Suprapubic skin (tissue), 4 donors: ENCODE measurements at regions not wholly inside any gene's neighbourhood (a gene's known extent, or its start where the extent isn't known, plus 50 kb on each side); places are given as distances from the start of the nearest gene placed in this dataset.

Experiments used
- DNase-seq, 2 donors: peaks; one replicate each; pipeline ENCODE4 v3.0.0-alpha.2; 2019; ENCODE audit warnings: low spot score in 2 of 2
- H3K27ac ChIP-seq: fragments of 200-600 bp; sonication (generic); one replicate; pipeline ENCODE4 v1.5.1; 2019
- H3K27me3 ChIP-seq: fragments of 200-600 bp; sonication (generic); one replicate; pipeline ENCODE4 v1.5.1; 2019
- H3K36me3 ChIP-seq: fragments of 200-600 bp; sonication (generic); one replicate; pipeline ENCODE4 v1.5.1; 2019
- H3K4me1 ChIP-seq: fragments of 200-600 bp; sonication (generic); one replicate; pipeline ENCODE4 v1.5.1; 2019
- H3K4me3 ChIP-seq: fragments of 200-600 bp; sonication (generic); one replicate; pipeline ENCODE4 v1.5.1; 2019; ENCODE audit warnings: mild to moderate bottlenecking
- H3K9me3 ChIP-seq: fragments of 200-600 bp; sonication (generic); one replicate; pipeline ENCODE4 v1.5.1; 2019
- CTCF ChIP-seq, 2 donors: fragments of 200-600 bp in 1 of 2; fragments of 450-650 bp in 1 of 2; sonication (generic) in 1 of 2; IDR thresholded peaks; one replicate each; pipeline ENCODE4 v1.5.1; 2016 to 2019; ENCODE audit warnings: antibody characterized with exemption in 2 of 2, mild to moderate bottlenecking in 1 of 2, moderate library complexity in 1 of 2
- EP300 ChIP-seq: sonication (generic); formaldehyde crosslinking; IDR thresholded peaks from one replicate; pipeline ENCODE4 v1.6.1; 2017; ENCODE audit warnings: antibody characterized with exemption
- POLR2A ChIP-seq, 2 donors: fragments of 450-650 bp; IDR thresholded peaks; one replicate each; pipeline ENCODE4 v1.6.1; 2017; ENCODE audit warnings: antibody characterized with exemption in 2 of 2, mild to moderate bottlenecking in 2 of 2, moderate library complexity in 2 of 2
- POLR2AphosphoS5 ChIP-seq, 3 donors: sonication (generic); formaldehyde crosslinking; IDR thresholded peaks; one replicate each; pipeline ENCODE4 v1.6.1; 2017; ENCODE audit warnings: antibody characterized with exemption in 3 of 3
- WGBS: methylation state at CpG from one replicate; pipeline ENCODE4 v1.1.5; 2018; 5-methylcytosine and 5-hydroxymethylcytosine counted together

- no peak overlapping the region for H3K27ac ChIP-seq
- 100% methylated on average over 1 of the region's 1 CpG for WGBS
- H3K27me3 ChIP-seq = no peaks in the 10 kb centered on the region
- no peaks in the 10 kb centered on the region for H3K9me3 ChIP-seq
- H3K4me1 ChIP-seq = peaks cover 10% of the 10 kb centered on the region
- H3K36me3 ChIP-seq = no peaks in the 10 kb centered on the region
- no peak overlapping the region for H3K4me3 ChIP-seq
- no peak for DNase-seq
- no peak for TF ChIP-seq POLR2AphosphoS5 (IDR thresholded peaks at IDR 0.05)
- TF ChIP-seq EP300 = no peak
- TF ChIP-seq POLR2A (IDR thresholded peaks at IDR 0.05) = no peak
- no peak for TF ChIP-seq CTCF (IDR thresholded peaks at IDR 0.05)
Observed at GRCh38 chr13:76759877-76760276, 126.3 kb downstream of the KCTD12 start.

- WGBS = 80% methylated on average over 1 of the region's 1 CpG
- H3K4me1 ChIP-seq = peaks cover under 1% of the 10 kb centered on the region
- H3K9me3 ChIP-seq = no peaks in the 10 kb centered on the region
- H3K27ac ChIP-seq = no peak overlapping the region
- TF ChIP-seq CTCF (IDR thresholded peaks at IDR 0.05) (no peak), POLR2AphosphoS5 (IDR thresholded peaks at IDR 0.05) (no peak), EP300 (no peak), POLR2A (IDR thresholded peaks at IDR 0.05) (no peak)
- no peak overlapping the region for H3K4me3 ChIP-seq
- H3K27me3 ChIP-seq = no peaks in the 10 kb centered on the region
- H3K36me3 ChIP-seq = no peaks in the 10 kb centered on the region
- DNase-seq = no peak
Observed at GRCh38 chr13:76758738-76759137, 127.5 kb downstream of the KCTD12 start.

- Histone ChIP-seq H3K4me3 (no peak overlapping the region), H3K9me3 (no peaks in the 10 kb centered on the region), H3K27me3 (no peaks in the 10 kb centered on the region), H3K36me3 (no peaks in the 10 kb centered on the region), H3K27ac (no peak overlapping the region), H3K4me1 (no peaks in the 10 kb centered on the region)
- TF ChIP-seq POLR2A (IDR thresholded peaks at IDR 0.05) = no peak
- TF ChIP-seq CTCF (IDR thresholded peaks at IDR 0.05) = no peak
- no peak for TF ChIP-seq EP300
- no peak for TF ChIP-seq POLR2AphosphoS5 (IDR thresholded peaks at IDR 0.05)
- DNase-seq = no peak
Observed at GRCh38 chr13:76758257-76758656, 127.9 kb downstream of the KCTD12 start.

- Histone ChIP-seq H3K36me3 (no peaks in the 10 kb centered on the region), H3K4me3 (no peak overlapping the region), H3K27me3 (no peaks in the 10 kb centered on the region), H3K27ac (no peak overlapping the region), H3K9me3 (no peaks in the 10 kb centered on the region), H3K4me1 (no peaks in the 10 kb centered on the region)
- TF ChIP-seq CTCF (IDR thresholded peaks at IDR 0.05) = no peak
- no peak for DNase-seq
- 89% methylated on average over 2 of the region's 2 CpGs for WGBS
Observed at GRCh38 chr13:76756451-76756850, 129.8 kb downstream of the KCTD12 start.

- Histone ChIP-seq H3K27me3 (no peaks in the 10 kb centered on the region), H3K4me3 (no peak overlapping the region)
- 41% methylated on average over 4 of the region's 4 CpGs for WGBS
Observed at GRCh38 chr13:76754414-76754813, 131.8 kb downstream of the KCTD12 start.

More at GRCh38 chr13:76754414-76754813, 131.8 kb downstream of the KCTD12 start:
- DNase-seq = no peak
- TF ChIP-seq CTCF (IDR thresholded peaks at IDR 0.05) = no peak
- no peak for TF ChIP-seq EP300
- TF ChIP-seq POLR2A (IDR thresholded peaks at IDR 0.05) = no peak
- no peak for TF ChIP-seq POLR2AphosphoS5 (IDR thresholded peaks at IDR 0.05)
- Histone ChIP-seq H3K27ac (no peak overlapping the region), H3K9me3 (no peaks in the 10 kb centered on the region), H3K36me3 (no peaks in the 10 kb centered on the region), H3K4me1 (no peaks in the 10 kb centered on the region)
